ENCODE measurements at regions not wholly inside any gene's neighbourhood (a gene's known extent, or its start where the extent isn't known, plus 50 kb on each side); places are given as distances from the start of the nearest gene placed in this dataset.

- no peak for TF ChIP-seq EZH2 (IDR thresholded peaks at IDR 0.05; ENCODE audit: insufficient read depth, poor library complexity, severe bottlenecking)
- no peak for TF ChIP-seq EZH2phosphoT487 (IDR thresholded peaks at IDR 0.05; ENCODE audit: insufficient read depth, low read depth)
Observed at GRCh38 chrX:124986284-124986683, 333.4 kb upstream of the TEX13C start.

Measured in GM23248 (cell line).